ENCODE measurements at regions not wholly inside any gene's neighbourhood (a gene's known extent, or its start where the extent isn't known, plus 50 kb on each side); places are given as distances from the start of the nearest gene placed in this dataset.

DNA sequence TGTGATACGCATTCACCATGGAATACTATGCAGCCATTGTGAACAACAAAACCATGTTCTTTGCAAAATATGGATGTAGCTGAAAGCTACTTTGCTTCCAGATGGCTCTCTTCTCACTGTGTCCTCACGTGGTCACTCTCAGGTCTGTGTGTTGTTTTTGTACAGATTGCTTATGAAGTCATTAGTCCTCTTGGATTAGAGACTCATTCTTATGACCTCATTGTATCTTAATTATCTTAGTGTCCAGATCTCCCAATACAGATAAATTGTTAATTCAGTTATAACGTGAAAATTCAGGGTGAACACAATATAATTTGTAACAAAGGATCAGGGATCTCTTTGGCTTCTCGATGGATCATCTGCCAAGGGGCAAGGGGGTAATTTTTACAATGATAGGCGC lies 100.4 kb upstream of the TOP3B start:
- no peak for FAIRE-seq
- H3K4me3 ChIP-seq (ENCODE audit: low read depth, low read length), result no peak overlapping the region

DNA sequence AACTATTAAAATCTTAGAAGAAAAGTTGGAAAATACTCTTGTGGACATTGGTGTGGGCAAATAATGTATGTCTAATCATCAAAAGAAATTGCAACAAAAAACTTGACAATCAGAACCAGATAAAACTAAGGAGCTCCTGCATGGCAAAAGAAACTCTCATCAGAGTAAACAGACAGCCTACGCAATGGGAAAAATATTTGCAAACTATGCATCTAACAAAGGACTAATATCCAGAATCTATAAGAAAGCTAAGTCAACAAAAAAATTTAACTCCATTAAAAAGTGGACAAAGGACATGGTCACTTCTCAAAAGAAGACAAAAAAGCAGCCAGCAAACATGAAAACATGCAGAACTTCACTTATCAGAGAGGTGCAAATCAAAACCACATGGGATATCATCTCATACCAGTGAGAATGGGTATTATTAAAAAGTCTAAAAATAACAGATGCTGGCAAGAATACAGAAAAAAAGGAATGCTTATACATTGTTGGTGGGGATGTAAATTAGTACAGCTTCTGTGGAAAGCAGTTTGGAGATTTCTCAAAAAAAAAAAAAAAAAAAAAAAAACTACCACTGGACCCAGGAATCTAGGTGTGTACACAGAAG lies 99.7 kb upstream of the TOP3B start:
- DNase-seq (ENCODE audit: low read depth), result no peak
- FAIRE-seq, result no peak
- no peak overlapping the region for H3K4me3 ChIP-seq (ENCODE audit: low read depth, low read length)
- TF ChIP-seq, protein P1, sequence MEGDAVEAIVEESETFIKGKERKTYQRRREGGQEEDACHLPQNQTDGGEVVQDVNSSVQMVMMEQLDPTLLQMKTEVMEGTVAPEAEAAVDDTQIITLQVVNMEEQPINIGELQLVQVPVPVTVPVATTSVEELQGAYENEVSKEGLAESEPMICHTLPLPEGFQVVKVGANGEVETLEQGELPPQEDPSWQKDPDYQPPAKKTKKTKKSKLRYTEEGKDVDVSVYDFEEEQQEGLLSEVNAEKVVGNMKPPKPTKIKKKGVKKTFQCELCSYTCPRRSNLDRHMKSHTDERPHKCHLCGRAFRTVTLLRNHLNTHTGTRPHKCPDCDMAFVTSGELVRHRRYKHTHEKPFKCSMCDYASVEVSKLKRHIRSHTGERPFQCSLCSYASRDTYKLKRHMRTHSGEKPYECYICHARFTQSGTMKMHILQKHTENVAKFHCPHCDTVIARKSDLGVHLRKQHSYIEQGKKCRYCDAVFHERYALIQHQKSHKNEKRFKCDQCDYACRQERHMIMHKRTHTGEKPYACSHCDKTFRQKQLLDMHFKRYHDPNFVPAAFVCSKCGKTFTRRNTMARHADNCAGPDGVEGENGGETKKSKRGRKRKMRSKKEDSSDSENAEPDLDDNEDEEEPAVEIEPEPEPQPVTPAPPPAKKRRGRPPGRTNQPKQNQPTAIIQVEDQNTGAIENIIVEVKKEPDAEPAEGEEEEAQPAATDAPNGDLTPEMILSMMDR (IDR thresholded peaks at IDR 0.05; ENCODE audit: insufficient read depth, low read length, severe bottlenecking), result no peak
- no peaks in the 10 kb centered on the region for H3K36me3 ChIP-seq (ENCODE audit: control insufficient read depth, insufficient read depth, low read length)
- H3K27me3 ChIP-seq (ENCODE audit: control insufficient read depth, insufficient read depth, low read length), result peaks cover 6% of the 10 kb centered on the region

More for the DNA sequence above, 100.4 kb upstream of the TOP3B start:
- DNase-seq (ENCODE audit: low read depth), result no peak
- Histone ChIP-seq H3K27me3 (ENCODE audit: control insufficient read depth, insufficient read depth, low read length) (peaks cover 6% of the 10 kb centered on the region), H3K36me3 (ENCODE audit: control insufficient read depth, insufficient read depth, low read length) (no peaks in the 10 kb centered on the region)
- TF ChIP-seq, protein P1 (IDR thresholded peaks at IDR 0.05; ENCODE audit: insufficient read depth, low read length, severe bottlenecking), result no peak

DNA sequence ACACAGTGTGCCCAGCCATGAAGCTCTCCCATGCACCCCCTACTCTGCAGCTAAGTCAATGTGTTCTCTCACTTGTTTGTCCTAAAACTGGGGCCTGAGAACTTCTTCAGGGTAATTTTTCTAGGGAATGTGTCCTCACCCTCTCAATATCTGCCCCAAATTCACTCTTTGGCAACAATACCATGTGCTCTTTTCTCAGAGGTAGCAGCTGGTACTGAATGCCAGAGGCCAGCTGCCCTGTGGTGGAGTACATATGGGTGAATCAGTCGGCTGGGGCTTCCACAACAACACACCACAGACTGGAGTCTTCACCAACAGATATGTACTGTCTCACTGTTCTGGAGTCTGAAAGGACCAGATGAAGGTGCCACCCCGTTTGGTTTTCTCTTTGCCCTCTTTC lies 97.7 kb upstream of the TOP3B start:
- FAIRE-seq (peak; percentile 83), DNase-seq (ENCODE audit: low read depth) (no peak)
- TF ChIP-seq, protein P1 (IDR thresholded peaks at IDR 0.05; ENCODE audit: insufficient read depth, low read length, severe bottlenecking), result no peak
- Histone ChIP-seq H3K36me3 (ENCODE audit: control insufficient read depth, insufficient read depth, low read length) (no peaks in the 10 kb centered on the region), H3K4me3 (ENCODE audit: low read depth, low read length) (no peak overlapping the region), H3K27me3 (ENCODE audit: control insufficient read depth, insufficient read depth, low read length) (peaks cover 6% of the 10 kb centered on the region)

DNA sequence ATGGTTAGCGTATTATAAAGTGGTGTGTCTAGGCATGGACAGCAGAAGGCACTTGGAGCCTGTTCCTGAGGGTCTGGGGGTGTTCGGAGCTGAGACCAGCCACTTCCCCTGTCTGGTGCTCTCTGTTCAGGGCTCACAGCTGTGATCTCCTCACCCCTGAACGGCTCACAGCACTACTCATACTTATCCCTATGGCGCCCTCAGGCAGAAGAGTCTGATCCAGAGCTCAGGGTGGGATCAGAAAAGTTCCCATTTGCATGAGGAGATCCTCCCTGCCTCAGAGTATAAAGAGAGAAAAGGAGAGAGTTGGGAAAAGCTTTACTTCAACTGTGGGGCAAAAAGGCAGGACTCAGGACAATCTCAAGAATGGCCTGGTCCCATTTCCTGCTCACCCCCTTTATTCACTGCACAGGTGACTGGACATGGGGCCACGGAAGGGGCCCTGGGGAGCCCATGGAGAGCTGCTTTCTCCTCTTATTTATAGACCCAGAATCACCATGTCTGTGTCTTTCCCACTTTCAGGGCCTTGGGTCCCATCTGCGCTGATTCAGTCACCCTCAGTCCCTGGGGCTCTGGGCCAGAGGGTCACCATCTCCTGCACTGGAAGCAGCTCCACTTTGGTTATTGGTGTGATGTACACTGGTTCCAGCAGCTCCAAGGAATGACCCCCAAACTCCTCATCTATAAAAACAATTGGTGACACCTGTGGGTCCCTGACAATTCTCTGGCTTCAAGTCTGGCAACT lies 97.0 kb upstream of the TOP3B start:
- Histone ChIP-seq H3K36me3 (ENCODE audit: control insufficient read depth, insufficient read depth, low read length) (no peaks in the 10 kb centered on the region), H3K4me3 (ENCODE audit: low read depth, low read length) (no peak overlapping the region), H3K27me3 (ENCODE audit: control insufficient read depth, insufficient read depth, low read length) (peaks cover 6% of the 10 kb centered on the region)
- TF ChIP-seq, protein P1 (IDR thresholded peaks at IDR 0.05; ENCODE audit: insufficient read depth, low read length, severe bottlenecking), result no peak
- DNase-seq (ENCODE audit: low read depth), result no peak
- FAIRE-seq, result no peak

DNA sequence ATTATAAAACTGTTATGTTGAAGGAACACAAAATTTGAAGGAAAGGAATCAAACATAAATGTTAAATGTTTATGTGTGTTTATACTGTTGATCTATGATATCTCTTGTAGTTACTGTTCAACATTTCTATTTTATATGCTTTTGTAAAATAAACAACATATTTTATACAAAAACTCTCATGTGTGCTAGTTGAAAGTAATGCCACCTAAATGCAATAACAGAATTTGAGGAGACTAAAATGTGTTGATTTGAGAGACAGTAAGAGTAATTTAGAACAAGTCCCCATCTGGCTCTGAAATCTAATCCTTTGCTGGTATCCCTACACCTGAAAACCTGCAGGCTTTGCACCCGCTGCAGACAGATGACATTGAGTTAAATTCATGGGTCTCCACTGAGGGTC lies 95.7 kb upstream of the TOP3B start:
- TF ChIP-seq, protein P1 (IDR thresholded peaks at IDR 0.05; ENCODE audit: insufficient read depth, low read length, severe bottlenecking), result no peak
- DNase-seq (ENCODE audit: low read depth) (no peak), FAIRE-seq (no peak)
- Histone ChIP-seq H3K4me3 (ENCODE audit: low read depth, low read length) (no peak overlapping the region), H3K36me3 (ENCODE audit: control insufficient read depth, insufficient read depth, low read length) (no peaks in the 10 kb centered on the region), H3K27me3 (ENCODE audit: control insufficient read depth, insufficient read depth, low read length) (peaks cover 8% of the 10 kb centered on the region)
